Superior temporal gyrus (tissue), 1 donor: ENCODE measurements at regions not wholly inside any gene's neighbourhood (a gene's known extent, or its start where the extent isn't known, plus 50 kb on each side); places are given as distances from the start of the nearest gene placed in this dataset.
"Not testable (repeated sequence)": the region's sequence is repeated elsewhere in the genome, so short reads cannot be mapped to it uniquely, and the experiment has no call there.

ENCODE experiments used
- DNase-seq: peaks from one replicate; pipeline ENCODE4 v3.0.0-alpha.2; 2016; ENCODE audit errors: extremely low spot score

- DNase-seq, result no peak
Measured at GRCh38 chr1:20432341-20432740, 53.7 kb downstream of the CAMK2N1 start.

- peak; percentile 32 for DNase-seq
Measured at GRCh38 chr1:20431176-20431460, 54.9 kb downstream of the CAMK2N1 start.

GRCh38 chr1:20430355-20431175 lies 55.4 kb downstream of the CAMK2N1 start:
- peak; percentile 51 for DNase-seq

- no peak for DNase-seq
Measured at GRCh38 chr1:20429296-20429695, 56.7 kb downstream of the CAMK2N1 start.

GRCh38 chr1:20428841-20429240 lies 57.2 kb downstream of the CAMK2N1 start:
- no peak for DNase-seq

GRCh38 chr1:20426923-20427322 lies 59.1 kb downstream of the CAMK2N1 start:
- peak; percentile 45 for DNase-seq

GRCh38 chr1:20426371-20426770 lies 59.6 kb downstream of the CAMK2N1 start:
- no peak for DNase-seq

GRCh38 chr1:20425622-20426021 lies 60.4 kb downstream of the CAMK2N1 start:
- DNase-seq, result no peak

GRCh38 chr1:20423169-20423795 lies 62.7 kb downstream of the CAMK2N1 start:
- no peak for DNase-seq

GRCh38 chr1:20421441-20421840 lies 64.6 kb downstream of the CAMK2N1 start:
- DNase-seq, result peak; percentile 28

- no peak for DNase-seq
Measured at GRCh38 chr1:20417581-20417980, 68.4 kb downstream of the CAMK2N1 start.

- no peak for DNase-seq
Measured at GRCh38 chr1:20416706-20417105, 69.3 kb downstream of the CAMK2N1 start.

GRCh38 chr1:20413776-20414140 lies 72.3 kb downstream of the CAMK2N1 start:
- DNase-seq, result no peak

- DNase-seq, result no peak
Measured at GRCh38 chr1:20413136-20413775, 72.8 kb downstream of the CAMK2N1 start.

- DNase-seq, result no peak
Measured at GRCh38 chr1:20411196-20411980, 74.6 kb downstream of the CAMK2N1 start.

- peak; percentile 60 for DNase-seq
Measured at GRCh38 chr1:20410503-20410902, 75.5 kb downstream of the CAMK2N1 start.

GRCh38 chr1:20409971-20410370 lies 76.0 kb downstream of the CAMK2N1 start:
- DNase-seq, result no peak

GRCh38 chr1:20409012-20409411 lies 77.0 kb downstream of the CAMK2N1 start:
- peak; percentile 34 for DNase-seq

GRCh38 chr1:20408133-20408650 lies 77.8 kb downstream of the CAMK2N1 start:
- DNase-seq, result not testable (repeated sequence)

- no peak for DNase-seq
Measured at GRCh38 chr1:20405893-20406604, 80.0 kb downstream of the CAMK2N1 start.

GRCh38 chr1:20405051-20405754 lies 80.8 kb downstream of the CAMK2N1 start:
- DNase-seq, result no peak
